Upper lobe of left lung (tissue), 4 donors: ENCODE measurements at regions not wholly inside any gene's neighbourhood (a gene's known extent, or its start where the extent isn't known, plus 50 kb on each side); places are given as distances from the start of the nearest gene placed in this dataset.

Experiments used
- EP300 ChIP-seq, 4 donors: sonication (generic); formaldehyde crosslinking; IDR thresholded peaks; one replicate each; pipeline ENCODE4 v1.5.1; 2017; ENCODE audit warnings: antibody characterized with exemption in 4 of 4, control low read depth in 2 of 4
- POLR2A ChIP-seq, 4 donors: fragments of 450-650 bp; IDR thresholded peaks; one replicate each; pipeline ENCODE4 v1.5.1; 2016 to 2017; ENCODE audit warnings: antibody characterized with exemption in 4 of 4, mild to moderate bottlenecking in 2 of 4

- no peak for TF ChIP-seq EP300 (IDR thresholded peaks at IDR 0.05)
- no peak for TF ChIP-seq POLR2A (IDR thresholded peaks at IDR 0.05)
These were observed 109.0 kb downstream of the ZNF664 start for GRCh38 chr12:124082012-124082411.
